Endothelial cell of umbilical vein (primary cell): ENCODE measurements at regions not wholly inside any gene's neighbourhood (a gene's known extent, or its start where the extent isn't known, plus 50 kb on each side); places are given as distances from the start of the nearest gene placed in this dataset.

Experiments
- BruUV-seq: library from RNA; stranded (reverse); fragments of 400-500 nt; replicated peaks from 2 replicates; lab custom pipeline; 2021; lab: Mats Ljungman, UMichigan
- CTCF ChIA-PET: fragments of 300-600, 350-600 bp; sonication (Branson Sonifier 250); formaldehyde crosslinking; loops from one replicate; lab custom pipeline; 2021; ENCODE audit warnings: antibody characterized with exemption, inconsistent platforms; lab: Charles Lee
- POLR2A ChIA-PET: fragments of 300-600, 350-600 bp; sonication (Branson Sonifier 250); formaldehyde crosslinking; loops from one replicate; lab custom pipeline; 2021; ENCODE audit warnings: antibody characterized with exemption, inconsistent platforms; lab: Charles Lee
- DNase-seq: peaks from one replicate; pipeline ENCODE4 v3.0.0-alpha.2; 2011; ENCODE audit warnings: low read depth, low spot score
- FAIRE-seq: peaks from 2 replicates; lab custom pipeline; 2011; peaks lifted over from hg19 to GRCh38; lab: Jason Lieb, UNC
- H2AFZ ChIP-seq: 2 replicates; pipeline ENCODE4 v1.6.0; 2012; ENCODE audit warnings: low read depth, low read length, control low read depth, inconsistent platforms
- H3K27ac ChIP-seq: 2 replicates; pipeline ENCODE4 v1.5.1; 2011; ENCODE audit warnings: low read depth, mild to moderate bottlenecking, control low read depth, low read length, moderate library complexity; ENCODE audit not compliant: insufficient read depth
- H3K27me3 ChIP-seq, 2 experiments: 2 replicates each; pipeline versions ENCODE4 v1.6.0 to v1.6.1; 2011; ENCODE audit warnings: low read length in 2 of 2, mixed read lengths in 1 of 2; ENCODE audit not compliant: control insufficient read depth in 2 of 2, insufficient read depth in 2 of 2
- H3K36me3 ChIP-seq, 2 experiments: 2 replicates in 1 of 2; 3 replicates in 1 of 2; pipeline ENCODE4 v1.5.1; 2011; ENCODE audit warnings: low read length in 2 of 2, mild to moderate bottlenecking in 1 of 2, moderate library complexity in 1 of 2; ENCODE audit not compliant: control insufficient read depth in 2 of 2, insufficient read depth in 2 of 2; ENCODE audit errors: extremely low read depth in 1 of 2
- H3K4me1 ChIP-seq: 3 replicates; pipeline ENCODE4 v1.5.1; 2011; ENCODE audit warnings: mild to moderate bottlenecking, low read length; ENCODE audit not compliant: control insufficient read depth, insufficient read depth; ENCODE audit errors: extremely low read depth
- H3K4me2 ChIP-seq: 2 replicates; pipeline ENCODE4 v1.6.1; 2011; ENCODE audit warnings: low read length, control low read depth, mixed read lengths; ENCODE audit not compliant: insufficient read depth
- H3K4me3 ChIP-seq, 3 experiments: fragments of 200-600 bp in 1 of 3; sonication (generic), shearing (Covaris generic) in 1 of 3; replicated peaks in 1 of 3; 2 replicates each; pipeline ENCODE4 v1.5.1; 2011 to 2016; ENCODE audit warnings: control low read depth in 3 of 3, low read length in 3 of 3, mild to moderate bottlenecking in 2 of 3, inconsistent platforms in 1 of 3, low read depth in 1 of 3, moderate library complexity in 1 of 3; ENCODE audit not compliant: insufficient read depth in 1 of 3
- H3K79me2 ChIP-seq: 2 replicates; pipeline ENCODE4 v1.6.0; 2012; ENCODE audit warnings: low read length, inconsistent platforms; ENCODE audit not compliant: control insufficient read depth, insufficient read depth
- H3K9ac ChIP-seq: replicated peaks from 2 replicates; pipeline ENCODE3; 2011; ENCODE audit warnings: low read length, control low read depth; ENCODE audit not compliant: insufficient read depth; ENCODE audit errors: extremely low read depth
- H3K9me1 ChIP-seq: replicated peaks from 3 replicates; pipeline ENCODE4 v1.6.0; 2011; ENCODE audit warnings: mild to moderate bottlenecking, low read length; ENCODE audit not compliant: control insufficient read depth, insufficient read depth; ENCODE audit errors: extremely low read depth
- H3K9me3 ChIP-seq: replicated peaks from 2 replicates; pipeline ENCODE4 v1.5.1; 2012; ENCODE audit warnings: low read length, inconsistent platforms; ENCODE audit not compliant: control insufficient read depth, insufficient read depth
- H4K20me1 ChIP-seq: replicated peaks from 2 replicates; pipeline ENCODE3; 2011; ENCODE audit warnings: mild to moderate bottlenecking, low read length; ENCODE audit not compliant: control insufficient read depth, insufficient read depth; ENCODE audit errors: extremely low read depth
- CTCF ChIP-seq, 2 donors: IDR thresholded peaks; 1 replicate in 1 of 2; 2 replicates in 1 of 2; pipeline ENCODE4 v1.5.1; 2011; ENCODE audit warnings: low read length in 2 of 2, mild to moderate bottlenecking in 2 of 2, moderate library complexity in 2 of 2, control low read depth in 1 of 2, inconsistent platforms in 1 of 2, low read depth in 1 of 2; ENCODE audit not compliant: insufficient read depth in 1 of 2; ENCODE audit errors: extremely low read depth in 1 of 2
- EZH2 ChIP-seq: IDR thresholded peaks from 2 replicates; pipeline ENCODE4 v1.6.1; 2012; ENCODE audit warnings: borderline replicate concordance, low read depth, mild to moderate bottlenecking, moderate library complexity, low read length, inconsistent platforms; ENCODE audit not compliant: severe bottlenecking
- FOS ChIP-seq: IDR thresholded peaks from 2 replicates; pipeline ENCODE4 v1.6.1; 2011; ENCODE audit warnings: mild to moderate bottlenecking, low read length, moderate library complexity, borderline replicate concordance; ENCODE audit not compliant: insufficient read depth
- GATA2 ChIP-seq: IDR thresholded peaks from 2 replicates; pipeline ENCODE4 v1.7.0; 2011; ENCODE audit warnings: low read depth, mild to moderate bottlenecking, moderate library complexity, mixed read lengths, low read length; ENCODE audit not compliant: insufficient read length, insufficient read depth
- JUN ChIP-seq: IDR thresholded peaks from 2 replicates; pipeline ENCODE4 v1.6.1; 2011; ENCODE audit warnings: borderline replicate concordance, low read depth; ENCODE audit not compliant: insufficient read length, insufficient read depth
- MYC ChIP-seq: IDR thresholded peaks from one replicate; pipeline ENCODE4 v1.6.1; 2011; ENCODE audit warnings: mild to moderate bottlenecking, low read depth, low read length
- POLR2A ChIP-seq: IDR thresholded peaks from 2 replicates; pipeline ENCODE4 v1.6.1; 2012; ENCODE audit warnings: low read depth, mild to moderate bottlenecking, control low read depth, low read length
- POLR2AphosphoS5 ChIP-seq: IDR thresholded peaks from 2 replicates; pipeline ENCODE4 v1.6.1; 2012; ENCODE audit warnings: low read depth, mild to moderate bottlenecking, control low read depth, low read length, moderate library complexity; ENCODE audit not compliant: insufficient read depth
- dilution Hi-C: fragments of 300-500 bp; cut with MboI; formaldehyde crosslinking; loops from one replicate; pipeline ENCODE4 v1.15.0; 2019; ENCODE audit warnings: low sequenced_read_pairs; ENCODE audit not compliant: extremely low pct_ligation_motif_present
- intact Hi-C: fragments of 100-400 bp; cut with micrococcal nuclease; formaldehyde crosslinking; loops from one replicate; pipeline ENCODE4 v1.10.0; 2022

- CTCF ChIA-PET: interaction anchor here (0.6 to 1.4 kb wide), 4 partner anchors 9 to 305 kb away, joined by 3 to 4 read pairs (median 4); no protein-coding TSS in a partner anchor
- H2AFZ ChIP-seq: no peak overlapping the region
Measured at GRCh38 chr4:128758314-128758922, 51.1 kb upstream of the JADE1 start.

GRCh38 chr4:128757712-128758111, 51.8 kb upstream of the JADE1 start:
- no peaks in the 10 kb centered on the region for H4K20me1 ChIP-seq
- no peak for FAIRE-seq
- no peak overlapping the region for H3K4me3 ChIP-seq
- H3K27ac ChIP-seq: no peak overlapping the region
- H3K9me3 ChIP-seq: no peaks in the 10 kb centered on the region
- H3K9ac ChIP-seq: no peak overlapping the region
- no TSS peak for BruUV-seq
- no peak for DNase-seq
- CTCF ChIA-PET: interaction anchor here (0.6 to 1.4 kb wide), 4 partner anchors 10 to 304 kb away, joined by 3 to 4 read pairs (median 4); no protein-coding TSS in a partner anchor
- H2AFZ ChIP-seq: no peak overlapping the region
- dilution Hi-C loops: no loop called here
- intact Hi-C loops: no loop called here
- no peak overlapping the region for H3K4me2 ChIP-seq
- no peaks in the 10 kb centered on the region for H3K4me1 ChIP-seq
- no peaks in the 10 kb centered on the region for H3K79me2 ChIP-seq
- H3K36me3 ChIP-seq: no peaks in the 10 kb centered on the region
- POLR2A ChIA-PET: no interaction called here
- H3K9me1 ChIP-seq: no peaks in the 10 kb centered on the region
- TF ChIP-seq POLR2A: no peak
- no peak for TF ChIP-seq GATA2
- no peak for TF ChIP-seq EZH2
- no peak for TF ChIP-seq CTCF (IDR thresholded peaks at IDR 0.05; ENCODE audit: extremely low read depth in 1 of 2, insufficient read depth in 1 of 2, low read depth in 1 of 2, low read length in 2 of 2)
- TF ChIP-seq FOS: no peak
- TF ChIP-seq MYC: no peak
- TF ChIP-seq POLR2AphosphoS5: no peak
- H3K27me3 ChIP-seq: no peaks in the 10 kb centered on the region

More at GRCh38 chr4:128758314-128758922, 51.1 kb upstream of the JADE1 start:
- POLR2A ChIA-PET: no interaction called here
- Histone ChIP-seq H3K27me3 (no peaks in the 10 kb centered on the region), H3K36me3 (no peaks in the 10 kb centered on the region), H4K20me1 (no peaks in the 10 kb centered on the region), H3K79me2 (no peaks in the 10 kb centered on the region), H3K4me2 (no peak overlapping the region), H3K9ac (no peak overlapping the region), H3K9me3 (no peaks in the 10 kb centered on the region), H3K4me3 (no peak overlapping the region), H3K4me1 (no peaks in the 10 kb centered on the region), H3K9me1 (no peaks in the 10 kb centered on the region), H3K27ac (no peak overlapping the region)
- TF ChIP-seq JUN (no peak), GATA2 (peak; percentile 20)
- FAIRE-seq (no peak), DNase-seq (no peak)
- dilution Hi-C loops (no loop called here), intact Hi-C loops (no loop called here)
- no TSS peak for BruUV-seq
